8988T (cell line): ENCODE measurements at regions not wholly inside any gene's neighbourhood (a gene's known extent, or its start where the extent isn't known, plus 50 kb on each side); places are given as distances from the start of the nearest gene placed in this dataset.

Experiments
- DNase-seq: peaks from one replicate; pipeline ENCODE4 v3.0.0; 2011

- no peak for DNase-seq
Observed at GRCh38 chr21:41671212-41671762, 95.6 kb downstream of the RIPK4 start.

- no peak for DNase-seq
Observed at GRCh38 chr21:41670056-41670805, 96.6 kb downstream of the RIPK4 start.

DNA sequence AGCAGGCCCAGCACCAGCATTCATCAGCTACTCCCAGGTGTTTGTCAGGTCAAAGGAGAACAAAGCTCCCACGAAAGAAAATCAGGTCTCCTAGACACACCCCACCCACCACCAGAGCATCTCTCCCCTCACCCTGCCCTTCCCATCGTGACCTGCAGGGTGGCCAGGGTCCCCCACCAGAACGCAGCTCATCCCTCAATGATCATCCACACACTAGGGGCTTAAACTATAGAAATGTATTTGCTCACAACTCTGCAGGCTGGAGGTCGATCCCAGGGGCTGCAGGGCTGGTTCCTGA, 97.4 kb downstream of the RIPK4 start:
- no peak for DNase-seq

DNA sequence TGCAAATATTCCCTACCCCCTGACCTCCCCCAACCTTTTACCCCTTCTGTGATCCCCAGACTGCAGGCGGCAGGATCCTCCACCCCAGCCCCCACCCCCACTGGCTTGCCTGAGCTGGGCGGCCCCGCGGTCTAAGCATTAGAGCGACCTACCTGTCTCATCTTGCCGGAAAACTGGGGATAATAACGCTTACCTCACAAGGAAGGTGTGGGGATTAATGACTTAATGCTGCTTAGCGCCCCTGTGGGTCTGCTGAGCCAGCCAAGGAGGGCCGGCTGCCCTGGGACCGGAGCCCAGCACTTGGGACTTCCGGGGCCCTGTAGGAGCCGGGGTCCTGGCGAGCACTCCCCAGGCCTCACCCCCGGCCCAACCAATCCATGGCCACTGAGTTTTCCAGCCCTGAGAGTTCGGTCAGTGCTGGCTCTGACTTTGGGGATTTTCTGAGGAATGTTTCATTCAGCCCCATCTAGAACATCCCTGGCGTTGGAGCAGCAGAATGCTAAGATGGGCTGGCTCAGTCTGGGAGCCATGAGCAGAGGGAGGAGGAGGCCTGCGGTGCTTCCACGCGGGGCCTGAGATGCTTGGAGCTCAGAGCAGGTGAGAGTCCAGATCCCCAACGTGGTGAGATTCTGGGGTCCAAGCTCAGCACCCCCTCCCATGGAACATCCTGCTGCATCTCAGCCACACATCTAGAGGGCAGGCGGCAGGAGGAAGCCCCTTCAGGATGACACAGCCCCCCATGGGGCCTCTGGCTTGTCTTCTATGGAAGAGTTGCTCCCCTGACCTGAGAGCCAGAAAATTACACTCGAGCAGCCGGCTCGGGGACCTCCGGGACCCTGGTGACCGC, 97.9 kb downstream of the RIPK4 start:
- no peak for DNase-seq

DNA sequence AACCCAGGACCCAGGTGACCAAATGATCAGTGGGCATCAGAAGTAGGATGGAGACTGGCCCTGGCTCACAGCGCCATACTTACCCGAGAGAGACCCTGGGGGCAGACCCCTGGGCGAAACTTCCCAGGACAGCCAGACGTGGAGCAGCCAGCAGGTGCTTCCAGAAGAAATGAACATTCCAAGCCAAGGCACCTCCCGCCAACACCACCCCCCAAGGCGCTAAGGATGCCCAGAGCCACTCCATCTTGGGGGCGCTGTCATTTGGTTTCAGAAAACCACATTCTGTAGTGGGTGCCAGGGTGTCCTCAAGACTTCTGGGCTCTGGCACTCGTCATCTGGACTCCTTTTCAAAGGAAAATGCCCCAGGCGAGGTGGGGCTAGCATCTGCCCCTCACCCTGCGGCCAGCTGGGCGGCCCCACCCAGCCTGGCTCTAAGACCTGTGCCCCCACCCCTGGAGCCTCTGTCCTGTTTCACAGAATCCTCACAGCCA, 98.8 kb downstream of the RIPK4 start:
- DNase-seq, result no peak

DNA sequence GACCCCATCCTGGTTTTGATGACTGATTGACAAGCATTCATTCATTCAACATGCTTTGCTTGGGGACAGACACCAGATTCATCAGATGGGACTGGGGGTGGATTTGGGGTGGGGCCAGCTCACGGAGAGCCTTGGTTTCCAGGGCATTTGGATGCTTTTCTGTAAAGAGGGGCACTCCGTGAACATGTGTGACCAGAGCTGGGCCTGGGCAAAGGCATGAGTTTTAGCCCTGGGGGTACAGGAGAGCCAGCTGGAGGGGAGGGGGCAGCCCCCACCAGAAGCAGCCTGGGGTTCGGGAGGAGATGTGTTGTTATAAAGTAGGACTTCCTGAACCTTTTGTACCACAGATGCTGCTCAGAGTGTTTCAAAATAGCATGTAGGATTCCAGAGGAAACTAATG, 99.7 kb downstream of the RIPK4 start:
- no peak for DNase-seq

- DNase-seq, result no peak
Observed at GRCh38 chr21:41666641-41667081, 100.2 kb downstream of the RIPK4 start.

- no peak for DNase-seq
Observed at GRCh38 chr21:41665766-41666595, 100.9 kb downstream of the RIPK4 start.

- DNase-seq, result no peak
Observed at GRCh38 chr21:41664881-41665765, 101.7 kb downstream of the RIPK4 start.

DNA sequence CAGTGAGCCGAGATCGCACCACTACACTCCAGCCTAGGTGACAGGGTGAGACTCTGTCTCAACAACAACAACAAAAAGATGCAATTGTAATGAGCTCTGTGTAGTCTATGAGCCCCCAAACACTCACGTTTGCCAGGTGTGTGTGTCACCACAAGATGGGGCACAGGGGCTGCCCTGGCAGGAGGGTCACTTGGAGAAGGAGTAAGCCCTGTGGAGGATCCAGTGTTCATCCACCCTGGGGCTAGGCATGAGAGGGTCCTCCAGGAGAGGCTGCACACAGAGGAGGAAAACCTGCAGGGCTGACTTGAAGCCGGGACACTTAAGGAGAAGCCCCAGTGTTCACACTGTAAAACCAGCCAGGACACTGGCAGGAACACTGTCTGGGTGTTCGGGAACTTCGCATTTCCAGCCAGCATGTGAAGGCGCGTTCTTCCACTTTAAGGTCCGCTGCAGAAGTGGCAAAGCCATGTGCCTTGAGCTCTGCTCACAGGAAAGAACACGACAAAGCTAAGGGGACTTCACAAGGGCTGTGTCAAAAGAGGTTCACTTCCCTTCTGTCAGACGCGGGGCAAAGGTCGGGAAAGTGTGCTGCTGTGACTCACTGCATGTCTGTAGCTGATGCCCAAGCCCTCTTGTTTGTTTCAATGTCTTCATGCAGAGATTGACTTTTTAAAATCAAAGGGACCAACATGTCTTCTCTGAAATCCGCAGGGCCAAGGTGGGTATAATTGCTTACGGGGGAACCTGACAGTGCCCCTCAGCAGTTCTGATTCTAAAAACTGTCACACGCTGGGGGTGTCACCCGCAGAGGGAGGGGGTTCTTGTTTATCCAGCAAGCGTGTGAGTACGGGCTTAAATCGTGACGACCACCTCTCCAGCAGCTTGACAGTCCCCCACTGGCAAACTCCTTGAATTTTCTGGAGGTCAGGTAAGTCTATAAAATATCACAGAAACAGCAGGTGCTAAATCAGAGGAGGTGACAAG, 102.8 kb downstream of the RIPK4 start:
- no peak for DNase-seq

- DNase-seq, result no peak
Observed at GRCh38 chr21:41662761-41663160, 104.1 kb downstream of the RIPK4 start.

DNA sequence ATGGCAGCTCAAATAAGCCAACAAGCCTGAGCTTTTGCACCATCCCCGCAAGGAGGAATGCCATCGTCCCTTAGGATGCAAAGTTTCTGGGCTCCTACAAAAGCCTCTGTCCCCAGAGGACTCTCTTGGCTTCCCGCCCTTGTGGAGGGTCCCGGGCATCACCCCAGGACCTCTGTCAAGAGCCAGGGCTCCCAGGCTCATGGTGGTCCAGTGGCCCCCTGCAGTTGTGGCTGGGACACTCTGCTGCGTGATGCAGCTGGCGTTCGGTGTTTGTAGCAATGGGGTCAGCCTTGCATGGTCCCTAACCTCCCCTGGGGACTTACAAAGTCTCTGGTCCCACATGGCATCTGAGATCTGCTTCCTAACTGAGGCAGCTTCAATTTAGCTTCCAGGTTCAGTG, 104.7 kb downstream of the RIPK4 start:
- DNase-seq, result no peak

DNA sequence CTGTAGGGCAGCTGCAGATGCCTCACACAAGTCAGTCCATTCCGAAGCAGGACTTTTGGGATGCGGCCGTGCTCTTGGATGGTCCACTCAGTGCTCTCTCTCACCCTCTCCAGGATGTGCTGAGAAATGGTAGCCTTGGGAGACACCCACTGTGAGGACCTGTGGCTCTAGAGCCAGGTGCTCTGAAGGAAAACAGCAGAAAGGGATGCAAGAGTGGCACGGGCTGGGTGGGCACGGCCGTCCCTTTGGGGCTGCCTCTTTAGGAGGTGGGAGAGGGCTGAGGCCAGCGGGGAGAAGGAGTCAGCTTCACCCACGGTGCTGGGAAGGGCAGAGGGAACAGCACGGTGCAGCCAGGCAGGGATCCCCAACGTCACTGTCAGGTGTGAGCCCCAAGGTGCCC, 106.1 kb downstream of the RIPK4 start:
- DNase-seq, result no peak

GRCh38 chr21:41659791-41660560, 106.9 kb downstream of the RIPK4 start:
- DNase-seq, result no peak

DNA sequence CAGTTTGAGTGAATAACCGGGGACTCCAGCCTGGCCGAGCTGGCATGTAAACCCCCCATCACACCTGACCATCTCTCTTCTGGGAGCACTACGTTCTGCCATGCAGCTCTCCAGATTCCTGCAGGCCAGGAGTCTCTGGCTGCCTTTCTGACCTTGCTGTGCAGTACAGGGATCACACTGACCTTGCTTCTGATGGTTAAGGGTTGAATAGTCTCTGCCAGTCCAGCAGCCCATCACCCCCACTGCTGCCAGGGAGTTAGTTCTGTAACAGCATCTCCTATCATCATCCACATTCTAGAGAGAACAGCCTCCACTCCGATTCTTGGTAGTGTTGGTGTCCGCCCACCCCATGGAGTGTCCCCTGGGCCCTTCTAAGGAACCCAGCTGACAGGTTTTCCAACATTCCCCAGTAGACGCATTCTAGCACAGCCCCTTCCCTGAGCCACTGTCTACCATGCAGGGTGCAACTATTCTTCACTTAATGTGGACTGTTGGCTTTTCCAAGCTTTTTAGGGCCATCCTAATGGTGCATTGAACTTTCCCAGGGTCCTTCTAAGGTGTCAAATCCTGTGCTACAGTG, 109.8 kb downstream of the RIPK4 start:
- no peak for DNase-seq

GRCh38 chr21:41655259-41655658, 111.6 kb downstream of the RIPK4 start:
- DNase-seq, result no peak

- no peak for DNase-seq
Observed at GRCh38 chr21:41653954-41654491, 112.8 kb downstream of the RIPK4 start.

- no peak for DNase-seq
Observed at GRCh38 chr21:41653243-41653953, 113.5 kb downstream of the RIPK4 start.

- no peak for DNase-seq
Observed at GRCh38 chr21:41651830-41652229, 115.0 kb downstream of the RIPK4 start.
